ENCODE measurements at regions not wholly inside any gene's neighbourhood (a gene's known extent, or its start where the extent isn't known, plus 50 kb on each side); places are given as distances from the start of the nearest gene placed in this dataset.

DNA sequence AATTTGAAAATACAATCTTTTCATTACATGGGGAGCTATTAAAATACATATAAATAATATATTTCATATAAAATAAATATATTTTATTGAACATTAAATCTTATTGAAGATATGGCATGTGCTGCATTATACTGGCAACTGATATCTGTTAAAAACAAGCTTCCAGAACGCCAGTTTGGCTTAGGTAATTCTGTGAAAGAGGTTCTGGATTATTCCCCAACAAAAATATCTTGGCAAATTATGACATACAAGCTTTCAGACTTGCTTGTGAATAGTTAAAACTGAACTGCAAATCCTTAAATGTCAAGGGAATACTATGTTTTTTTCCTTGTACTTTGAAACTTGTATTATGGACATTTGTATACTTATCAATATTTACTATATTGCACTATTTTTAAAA is 210.2 kb upstream of the LCORL start:
- Histone ChIP-seq H2AFZ (no peak overlapping the region), H3K36me3 (ENCODE audit: low read depth) (no peaks in the 10 kb centered on the region), H4K20me1 (ENCODE audit: insufficient read depth) (no peaks in the 10 kb centered on the region), H3K79me2 (ENCODE audit: low read depth) (no peaks in the 10 kb centered on the region), H3K27ac (no peak overlapping the region), H3K9me3 (ENCODE audit: insufficient read depth, low read depth) (no peaks in the 10 kb centered on the region), H3K4me1 (replicated peaks; ENCODE audit: insufficient read depth) (no peaks in the 10 kb centered on the region), H3F3A (ENCODE audit: insufficient read depth, low read depth) (no peaks in the 10 kb centered on the region), H3K4me2 (no peak overlapping the region), H3K27me3 (ENCODE audit: insufficient read depth, low read depth) (no peaks in the 10 kb centered on the region), H3K9me2 (ENCODE audit: insufficient read depth) (no peaks in the 10 kb centered on the region), H3K4me3 (no peak overlapping the region)
- BruUV-seq (replicated peaks) = no TSS peak
- CTCF ChIA-PET = no interaction called here
- POLR2A ChIA-PET (ENCODE audit: unreplicated experiment) = no interaction called here
- DNase-seq = no peak
- TF ChIP-seq EZH2 (IDR thresholded peaks at IDR 0.05; ENCODE audit: low read depth) = no peak
- TF ChIP-seq, protein P1, sequence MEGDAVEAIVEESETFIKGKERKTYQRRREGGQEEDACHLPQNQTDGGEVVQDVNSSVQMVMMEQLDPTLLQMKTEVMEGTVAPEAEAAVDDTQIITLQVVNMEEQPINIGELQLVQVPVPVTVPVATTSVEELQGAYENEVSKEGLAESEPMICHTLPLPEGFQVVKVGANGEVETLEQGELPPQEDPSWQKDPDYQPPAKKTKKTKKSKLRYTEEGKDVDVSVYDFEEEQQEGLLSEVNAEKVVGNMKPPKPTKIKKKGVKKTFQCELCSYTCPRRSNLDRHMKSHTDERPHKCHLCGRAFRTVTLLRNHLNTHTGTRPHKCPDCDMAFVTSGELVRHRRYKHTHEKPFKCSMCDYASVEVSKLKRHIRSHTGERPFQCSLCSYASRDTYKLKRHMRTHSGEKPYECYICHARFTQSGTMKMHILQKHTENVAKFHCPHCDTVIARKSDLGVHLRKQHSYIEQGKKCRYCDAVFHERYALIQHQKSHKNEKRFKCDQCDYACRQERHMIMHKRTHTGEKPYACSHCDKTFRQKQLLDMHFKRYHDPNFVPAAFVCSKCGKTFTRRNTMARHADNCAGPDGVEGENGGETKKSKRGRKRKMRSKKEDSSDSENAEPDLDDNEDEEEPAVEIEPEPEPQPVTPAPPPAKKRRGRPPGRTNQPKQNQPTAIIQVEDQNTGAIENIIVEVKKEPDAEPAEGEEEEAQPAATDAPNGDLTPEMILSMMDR (conservative IDR thresholded peaks at IDR 0.05) = no peak
- intact Hi-C loops (cut with micrococcal nuclease; ENCODE audit: unreplicated experiment) = no loop called here

DNA sequence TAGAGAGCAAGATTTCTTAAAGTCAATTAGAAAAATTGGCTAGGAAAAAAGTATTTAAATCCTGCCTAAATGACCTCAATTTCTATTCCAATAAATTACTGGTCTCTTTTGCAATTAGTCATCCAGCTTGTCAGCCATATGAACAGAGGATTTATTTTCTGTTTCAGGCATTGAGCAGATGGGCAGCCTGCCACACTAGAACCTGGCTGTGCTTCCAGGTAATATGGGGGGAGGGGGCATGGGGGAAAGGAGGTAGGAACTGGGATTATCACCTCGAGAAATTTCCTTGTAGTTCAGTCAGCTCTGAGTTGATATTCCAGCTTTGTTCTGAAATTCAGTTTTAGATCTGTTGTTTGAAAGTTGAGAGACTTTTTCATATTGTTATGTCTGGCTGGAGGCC is 206.3 kb upstream of the LCORL start:
- H3K9me2 ChIP-seq (ENCODE audit: insufficient read depth) = no peaks in the 10 kb centered on the region
- no peak overlapping the region for H3K4me3 ChIP-seq
- H2AFZ ChIP-seq = no peak overlapping the region
- ChIA-PET CTCF (no interaction called here), POLR2A (ENCODE audit: unreplicated experiment) (no interaction called here)
- no peak for TF ChIP-seq EZH2 (IDR thresholded peaks at IDR 0.05; ENCODE audit: low read depth)
- TF ChIP-seq, protein P1 (conservative IDR thresholded peaks at IDR 0.05) = no peak
- H3K9me3 ChIP-seq (ENCODE audit: insufficient read depth, low read depth) = no peaks in the 10 kb centered on the region
- H3K79me2 ChIP-seq (ENCODE audit: low read depth) = no peaks in the 10 kb centered on the region
- H3K4me1 ChIP-seq (replicated peaks; ENCODE audit: insufficient read depth) = no peaks in the 10 kb centered on the region
- no peaks in the 10 kb centered on the region for H3F3A ChIP-seq (ENCODE audit: insufficient read depth, low read depth)
- intact Hi-C loops (cut with micrococcal nuclease; ENCODE audit: unreplicated experiment) = no loop called here
- DNase-seq = no peak
- no peaks in the 10 kb centered on the region for H4K20me1 ChIP-seq (ENCODE audit: insufficient read depth)
- H3K27me3 ChIP-seq (ENCODE audit: insufficient read depth, low read depth) = no peaks in the 10 kb centered on the region
- H3K36me3 ChIP-seq (ENCODE audit: low read depth) = no peaks in the 10 kb centered on the region
- H3K4me2 ChIP-seq = no peak overlapping the region
- BruUV-seq (replicated peaks) = no TSS peak
- no peak overlapping the region for H3K27ac ChIP-seq

DNA sequence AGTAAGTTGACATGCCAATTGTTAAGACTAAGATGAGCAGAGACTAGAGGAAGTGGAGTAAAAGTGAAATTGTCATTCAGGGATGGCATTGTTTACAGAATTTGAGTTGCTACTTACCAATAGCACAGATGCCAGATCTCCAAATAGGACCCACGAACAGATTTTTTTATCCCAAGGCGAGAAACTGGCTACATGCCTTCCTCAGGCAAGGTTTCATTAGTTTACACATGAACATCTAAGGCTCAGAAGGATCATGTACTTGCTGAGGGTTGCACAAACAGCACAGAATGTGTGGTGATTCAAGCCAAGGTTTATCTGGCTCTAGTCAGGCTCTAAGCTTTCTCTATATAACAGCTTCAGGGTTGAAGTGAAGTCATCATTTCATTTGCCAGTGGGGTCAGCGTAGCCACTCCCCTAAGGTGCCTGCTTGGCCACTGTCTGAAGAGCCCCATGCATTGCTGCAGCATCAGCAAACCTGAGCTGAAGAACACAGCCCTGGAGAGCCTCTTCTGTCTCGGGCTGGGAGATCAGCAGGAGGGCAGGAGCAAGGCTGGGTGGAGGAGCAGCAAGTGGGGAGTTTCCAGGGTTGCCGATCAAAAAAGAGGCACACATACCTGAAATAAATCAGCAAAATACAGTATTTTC is 193.0 kb upstream of the LCORL start:
- Histone ChIP-seq H3K9me2 (ENCODE audit: insufficient read depth) (no peaks in the 10 kb centered on the region), H4K20me1 (ENCODE audit: insufficient read depth) (no peaks in the 10 kb centered on the region), H3K27ac (no peak overlapping the region), H3F3A (ENCODE audit: insufficient read depth, low read depth) (no peaks in the 10 kb centered on the region), H3K4me2 (no peak overlapping the region), H3K9me3 (ENCODE audit: insufficient read depth, low read depth) (no peaks in the 10 kb centered on the region), H3K4me3 (no peak overlapping the region), H3K36me3 (ENCODE audit: low read depth) (no peaks in the 10 kb centered on the region), H3K27me3 (ENCODE audit: insufficient read depth, low read depth) (no peaks in the 10 kb centered on the region), H2AFZ (no peak overlapping the region), H3K4me1 (replicated peaks; ENCODE audit: insufficient read depth) (no peaks in the 10 kb centered on the region), H3K79me2 (ENCODE audit: low read depth) (no peaks in the 10 kb centered on the region)
- no TSS peak for BruUV-seq (replicated peaks)
- DNase-seq = no peak
- intact Hi-C loops (cut with micrococcal nuclease; ENCODE audit: unreplicated experiment) = no loop called here
- ChIA-PET POLR2A (ENCODE audit: unreplicated experiment) (no interaction called here), CTCF (no interaction called here)
- TF ChIP-seq EZH2 (IDR thresholded peaks at IDR 0.05; ENCODE audit: low read depth) = no peak
- TF ChIP-seq, protein P1 (conservative IDR thresholded peaks at IDR 0.05) = no peak

Measured in PC-9 (cell line).